OCI-LY1 (cell line): ENCODE measurements at regions not wholly inside any gene's neighbourhood (a gene's known extent, or its start where the extent isn't known, plus 50 kb on each side); places are given as distances from the start of the nearest gene placed in this dataset.

ENCODE experiments used
- H2AFZ ChIP-seq: fragments of 200-600 bp; sonication (generic), shearing (Covaris generic); 2 replicates; pipeline ENCODE4 v1.6.0; 2014; ENCODE audit warnings: antibody characterized with exemption, mild to moderate bottlenecking, low read length
- H3F3A ChIP-seq: fragments of 200-600 bp; sonication (generic), shearing (Covaris generic); 2 replicates; pipeline ENCODE4 v1.6.0; 2014; ENCODE audit warnings: mild to moderate bottlenecking, antibody characterized with exemption, low read length, moderate library complexity; ENCODE audit not compliant: insufficient read depth
- H3K27ac ChIP-seq: fragments of 200-600 bp; sonication (generic); 2 replicates; pipeline ENCODE4 v1.5.1; 2014; ENCODE audit warnings: low read length, mixed run types, mild to moderate bottlenecking, low read depth; ENCODE audit not compliant: poor library complexity, severe bottlenecking
- H3K27me3 ChIP-seq: fragments of 200-600 bp; sonication (generic); 2 replicates; pipeline ENCODE4 v1.6.0; 2014; ENCODE audit warnings: antibody characterized with exemption, mild to moderate bottlenecking, low read length, moderate library complexity; ENCODE audit not compliant: insufficient read depth
- H3K36me3 ChIP-seq: fragments of 200-600 bp; sonication (generic); 2 replicates; pipeline ENCODE4 v1.6.1; 2014; ENCODE audit warnings: mild to moderate bottlenecking, antibody characterized with exemption, low read length, moderate library complexity, mixed read lengths; ENCODE audit not compliant: insufficient read depth
- H3K4me1 ChIP-seq: fragments of 200-600 bp; sonication (generic); 2 replicates; pipeline ENCODE4 v1.5.1; 2014; ENCODE audit warnings: mild to moderate bottlenecking, low read length, moderate library complexity; ENCODE audit not compliant: insufficient read depth, severe bottlenecking
- H3K4me2 ChIP-seq: fragments of 200-600 bp; sonication (generic), shearing (Covaris generic); 2 replicates; pipeline ENCODE4 v1.6.1; 2014; ENCODE audit warnings: low read length
- H3K4me3 ChIP-seq: fragments of 200-600 bp; sonication (generic); 2 replicates; pipeline ENCODE4 v1.5.1; 2014; ENCODE audit warnings: low read length, low read depth, mild to moderate bottlenecking, mixed read lengths; ENCODE audit not compliant: poor library complexity, severe bottlenecking
- H3K79me2 ChIP-seq: fragments of 200-600 bp; shearing (Covaris generic); 2 replicates; pipeline ENCODE4 v1.6.1; 2016; ENCODE audit warnings: mixed run types, low read length, mixed read lengths; ENCODE audit not compliant: insufficient read depth
- H3K9ac ChIP-seq: fragments of 200-600 bp; sonication (generic), shearing (Covaris generic); 2 replicates; pipeline ENCODE4 v1.6.1; 2014; ENCODE audit warnings: mild to moderate bottlenecking, low read length, mixed read lengths
- H3K9me2 ChIP-seq: fragments of 200-600 bp; sonication (generic), shearing (Covaris generic); 2 replicates; pipeline ENCODE4 v1.6.1; 2014; ENCODE audit warnings: low read depth, mild to moderate bottlenecking, low read length, mixed read lengths
- H3K9me3 ChIP-seq: fragments of 200-600 bp; shearing (Covaris generic); 2 replicates; pipeline ENCODE4 v1.6.1; 2014; ENCODE audit warnings: low read length, mixed read lengths
- H4K20me1 ChIP-seq: fragments of 200-600 bp; sonication (generic), shearing (Covaris generic); 2 replicates; pipeline ENCODE4 v1.6.0; 2016; ENCODE audit warnings: mild to moderate bottlenecking, low read length; ENCODE audit not compliant: insufficient read depth
- CTCF ChIP-seq: fragments of 200-600 bp; sonication (generic), shearing (Covaris generic); IDR thresholded peaks from 2 replicates; pipeline ENCODE4 v1.5.1; 2017; ENCODE audit warnings: mild to moderate bottlenecking, antibody characterized with exemption, low read length, moderate library complexity, mixed read lengths
- EZH2 ChIP-seq: fragments of 200-600 bp; sonication (generic), shearing (Covaris generic); IDR thresholded peaks from 2 replicates; pipeline ENCODE4 v1.8.0; 2017; ENCODE audit warnings: borderline replicate concordance, mixed run types, mild to moderate bottlenecking, antibody characterized with exemption, low read length, moderate library complexity, mixed read lengths

DNA sequence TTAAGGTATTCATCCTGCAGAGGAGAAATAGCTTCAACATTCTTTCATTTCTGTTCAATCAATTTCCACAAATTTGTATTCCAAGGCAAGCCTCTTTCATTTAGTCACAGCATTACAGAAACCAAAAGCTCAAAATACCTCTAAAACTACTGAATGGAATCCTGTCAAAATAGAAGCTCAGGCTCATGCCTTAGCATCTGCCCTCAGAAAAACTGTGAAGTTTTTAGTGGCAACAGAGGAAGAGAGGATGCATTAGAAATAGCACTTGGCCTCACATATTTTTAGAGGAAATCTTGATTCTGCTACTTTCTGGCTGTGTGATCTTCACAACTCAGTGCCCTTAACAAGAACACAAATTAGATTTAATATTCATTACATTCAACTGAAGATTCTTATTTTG lies 69.1 kb upstream of the GALNT13 start:
- Histone ChIP-seq H3K27ac (no peak overlapping the region), H4K20me1 (no peaks in the 10 kb centered on the region), H3K9ac (no peak overlapping the region), H3K9me2 (no peaks in the 10 kb centered on the region), H3K79me2 (no peaks in the 10 kb centered on the region), H3K4me2 (no peak overlapping the region), H3K36me3 (no peaks in the 10 kb centered on the region), H3F3A (no peaks in the 10 kb centered on the region), H2AFZ (no peak overlapping the region), H3K9me3 (no peaks in the 10 kb centered on the region), H3K27me3 (no peaks in the 10 kb centered on the region), H3K4me3 (no peak overlapping the region), H3K4me1 (no peaks in the 10 kb centered on the region)
- no peak for TF ChIP-seq CTCF
- TF ChIP-seq EZH2, result no peak

GRCh38 chr2:153808679-153809078 lies 63.0 kb upstream of the GALNT13 start:
- no peaks in the 10 kb centered on the region for H3K9me3 ChIP-seq
- no peaks in the 10 kb centered on the region for H3K4me1 ChIP-seq
- H3K36me3 ChIP-seq, result no peaks in the 10 kb centered on the region
- no peak overlapping the region for H3K9ac ChIP-seq
- H3K27ac ChIP-seq, result no peak overlapping the region
- H3F3A ChIP-seq, result no peaks in the 10 kb centered on the region
- no peak overlapping the region for H3K4me3 ChIP-seq
- no peak overlapping the region for H2AFZ ChIP-seq
- no peaks in the 10 kb centered on the region for H3K79me2 ChIP-seq
- H4K20me1 ChIP-seq, result no peaks in the 10 kb centered on the region
- TF ChIP-seq EZH2 (no peak), CTCF (no peak)
- H3K4me2 ChIP-seq, result no peak overlapping the region
- H3K27me3 ChIP-seq, result no peaks in the 10 kb centered on the region
- H3K9me2 ChIP-seq, result no peaks in the 10 kb centered on the region

DNA sequence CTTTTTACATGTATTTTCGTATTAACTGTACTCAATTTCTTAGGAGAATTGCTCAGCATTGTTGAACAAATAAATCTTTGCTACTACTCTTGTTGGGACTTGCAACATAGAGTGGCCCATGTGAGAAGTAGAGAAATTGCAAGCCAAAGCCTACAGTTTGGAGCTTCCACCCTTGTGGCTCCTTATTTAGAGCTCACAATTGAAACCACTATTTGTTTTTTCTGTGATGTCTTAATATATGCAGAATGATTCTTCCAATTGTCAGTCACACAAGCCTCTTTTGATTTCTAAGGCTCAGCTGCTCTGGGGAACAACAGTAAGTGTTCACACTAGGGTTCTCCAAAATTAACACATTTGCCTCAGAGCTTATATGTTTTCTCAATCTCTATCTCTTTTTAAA lies 60.2 kb upstream of the GALNT13 start:
- no peaks in the 10 kb centered on the region for H3K9me2 ChIP-seq
- no peaks in the 10 kb centered on the region for H3K36me3 ChIP-seq
- no peak overlapping the region for H3K27ac ChIP-seq
- no peak overlapping the region for H3K4me3 ChIP-seq
- TF ChIP-seq CTCF, result no peak
- TF ChIP-seq EZH2, result no peak
- H3K4me1 ChIP-seq, result no peaks in the 10 kb centered on the region
- no peaks in the 10 kb centered on the region for H3F3A ChIP-seq
- no peaks in the 10 kb centered on the region for H3K79me2 ChIP-seq
- H3K4me2 ChIP-seq, result no peak overlapping the region
- no peak overlapping the region for H2AFZ ChIP-seq
- no peaks in the 10 kb centered on the region for H3K9me3 ChIP-seq
- no peaks in the 10 kb centered on the region for H3K27me3 ChIP-seq
- H4K20me1 ChIP-seq, result no peaks in the 10 kb centered on the region
- H3K9ac ChIP-seq, result no peak overlapping the region
